ENCODE measurements at regions not wholly inside any gene's neighbourhood (a gene's known extent, or its start where the extent isn't known, plus 50 kb on each side); places are given as distances from the start of the nearest gene placed in this dataset.

DNA sequence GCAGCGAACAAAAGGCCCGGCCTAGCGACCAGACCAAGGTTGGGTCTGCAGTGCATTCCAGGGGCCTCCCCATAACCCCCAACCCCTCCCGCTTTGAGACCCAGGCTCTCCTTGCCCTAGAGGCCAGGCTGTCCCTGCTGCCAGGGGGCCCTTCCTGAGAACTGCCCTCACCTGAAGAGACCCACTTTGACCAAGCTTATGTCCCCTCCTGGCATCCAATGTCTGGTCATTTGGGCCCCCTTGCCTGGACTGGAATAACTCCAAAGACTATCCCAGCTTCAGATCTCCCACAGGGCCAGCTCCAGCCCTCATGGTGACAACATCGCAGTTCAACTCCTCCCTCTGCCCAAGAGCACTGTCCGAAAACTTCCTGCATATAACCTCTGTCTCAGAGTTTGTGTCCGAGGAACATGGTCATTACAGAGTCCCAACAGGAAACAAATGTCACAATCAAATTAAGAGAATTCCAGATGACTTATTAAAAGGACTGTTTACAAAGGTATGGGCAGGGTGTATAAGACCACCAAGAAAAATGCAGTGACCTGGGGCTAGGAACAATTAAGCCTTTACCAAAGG is 125.0 kb downstream of the BANF2 start:
- Histone ChIP-seq H3K27me3 (ENCODE audit: insufficient read depth, low read length) (no peaks in the 10 kb centered on the region), H2BK12ac (ENCODE audit: low read length) (no peak overlapping the region), H3K79me2 (ENCODE audit: control insufficient read depth, insufficient read depth, low read length, poor library complexity) (no peaks in the 10 kb centered on the region), H3K14ac (ENCODE audit: low read length) (no peak overlapping the region), H4K12ac (ENCODE audit: low read depth, low read length) (no peak overlapping the region), H2BK5ac (ENCODE audit: low read depth, low read length, poor library complexity) (no peak overlapping the region), H3K4me2 (ENCODE audit: low read length) (no peak overlapping the region), H2AK5ac (ENCODE audit: low read length) (no peak overlapping the region), H2BK120ac (ENCODE audit: insufficient read depth, low read length, poor library complexity) (no peak overlapping the region), H3K79me1 (ENCODE audit: low read length) (no peaks in the 10 kb centered on the region), H3K4me1 (ENCODE audit: control insufficient read depth in 1 of 2, insufficient read depth in 2 of 2, low read length in 2 of 2) (no peaks in the 10 kb centered on the region), H3K18ac (ENCODE audit: low read length) (no peak overlapping the region), H2AFZ (ENCODE audit: insufficient read depth, low read length, poor library complexity) (no peak overlapping the region), H4K91ac (ENCODE audit: low read depth, low read length) (no peak overlapping the region), H3K27ac (ENCODE audit: low read depth, low read length) (no peak overlapping the region), H3K4me3 (ENCODE audit: low read depth, low read length) (no peak overlapping the region), H3K36me3 (ENCODE audit: control insufficient read depth in 1 of 2, insufficient read depth in 2 of 2, low read length in 2 of 2) (no peaks in the 10 kb centered on the region), H3K23ac (ENCODE audit: low read length) (no peak overlapping the region), H3K4ac (ENCODE audit: low read depth, low read length) (no peak overlapping the region), H3K9me3 (ENCODE audit: insufficient read depth, low read depth, low read length) (no peaks in the 10 kb centered on the region), H4K8ac (ENCODE audit: low read depth, low read length) (no peak overlapping the region), H3K9ac (ENCODE audit: low read length) (no peak overlapping the region)
- DNase-seq: peak in 1 of 2 donors; percentile 64
- no CpG with 5 or more reads among the region's 7 CpGs for WGBS (ENCODE audit: extremely low coverage, insufficient coverage, insufficient read length)

DNA sequence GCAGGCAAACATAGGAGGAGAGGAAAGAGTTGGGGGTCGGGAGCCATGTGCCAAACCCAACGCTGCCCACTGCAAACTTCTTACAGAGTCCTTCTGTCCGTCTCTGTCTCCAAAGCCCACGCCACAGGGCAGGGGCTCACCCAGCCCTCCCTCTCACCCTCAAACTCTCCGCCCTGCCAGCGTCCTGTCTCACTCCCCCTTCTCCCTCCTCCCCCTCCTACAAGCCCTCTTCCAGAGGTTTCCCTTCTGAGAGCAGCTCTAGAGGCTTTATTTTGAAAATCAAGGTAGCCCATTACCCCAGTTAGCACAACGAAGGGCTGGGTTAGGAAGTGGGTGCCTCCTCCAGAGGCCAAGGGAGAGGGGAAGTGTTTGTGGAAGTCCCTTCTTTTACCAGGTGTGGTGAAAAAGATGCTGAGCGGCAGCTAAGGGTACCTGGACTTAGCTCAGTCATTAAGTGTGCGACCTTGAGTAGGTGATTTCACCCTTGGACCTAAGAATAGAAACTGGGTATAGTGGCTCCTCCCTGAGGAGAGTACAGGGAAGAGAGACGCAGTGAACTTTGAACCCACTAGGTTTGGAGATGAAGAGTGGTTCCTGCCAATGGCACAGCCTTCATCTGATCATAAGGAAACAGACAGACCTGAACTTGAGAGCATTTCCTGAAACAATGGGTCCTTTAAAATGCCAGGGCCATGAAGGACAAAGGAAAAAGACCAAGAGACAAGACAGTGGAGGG is 123.8 kb downstream of the BANF2 start:
- H3K27ac ChIP-seq (ENCODE audit: low read depth, low read length): no peak overlapping the region
- H3K4me1 ChIP-seq (ENCODE audit: control insufficient read depth in 1 of 2, insufficient read depth in 2 of 2, low read length in 2 of 2): no peaks in the 10 kb centered on the region
- no peak overlapping the region for H4K8ac ChIP-seq (ENCODE audit: low read depth, low read length)
- H3K4me3 ChIP-seq (ENCODE audit: low read depth, low read length): no peak overlapping the region
- no peak overlapping the region for H4K91ac ChIP-seq (ENCODE audit: low read depth, low read length)
- no peak for DNase-seq
- no peak overlapping the region for H2BK12ac ChIP-seq (ENCODE audit: low read length)
- no peak overlapping the region for H3K14ac ChIP-seq (ENCODE audit: low read length)
- no peak overlapping the region for H2AK5ac ChIP-seq (ENCODE audit: low read length)
- no peaks in the 10 kb centered on the region for H3K36me3 ChIP-seq (ENCODE audit: control insufficient read depth in 1 of 2, insufficient read depth in 2 of 2, low read length in 2 of 2)
- no peaks in the 10 kb centered on the region for H3K79me1 ChIP-seq (ENCODE audit: low read length)
- no peak overlapping the region for H3K9ac ChIP-seq (ENCODE audit: low read length)
- no peak overlapping the region for H4K12ac ChIP-seq (ENCODE audit: low read depth, low read length)
- H3K18ac ChIP-seq (ENCODE audit: low read length): no peak overlapping the region
- H2BK5ac ChIP-seq (ENCODE audit: low read depth, low read length, poor library complexity): no peak overlapping the region
- no peak overlapping the region for H3K4ac ChIP-seq (ENCODE audit: low read depth, low read length)
- H3K79me2 ChIP-seq (ENCODE audit: control insufficient read depth, insufficient read depth, low read length, poor library complexity): no peaks in the 10 kb centered on the region
- no peak overlapping the region for H3K4me2 ChIP-seq (ENCODE audit: low read length)
- no peak overlapping the region for H2BK120ac ChIP-seq (ENCODE audit: insufficient read depth, low read length, poor library complexity)
- no peak overlapping the region for H3K23ac ChIP-seq (ENCODE audit: low read length)
- no peaks in the 10 kb centered on the region for H3K9me3 ChIP-seq (ENCODE audit: insufficient read depth, low read depth, low read length)
- H2AFZ ChIP-seq (ENCODE audit: insufficient read depth, low read length, poor library complexity): no peak overlapping the region
- H3K27me3 ChIP-seq (ENCODE audit: insufficient read depth, low read length): no peaks in the 10 kb centered on the region
- WGBS (ENCODE audit: extremely low coverage, insufficient coverage, insufficient read length): no CpG with 5 or more reads among the region's 10 CpGs

DNA sequence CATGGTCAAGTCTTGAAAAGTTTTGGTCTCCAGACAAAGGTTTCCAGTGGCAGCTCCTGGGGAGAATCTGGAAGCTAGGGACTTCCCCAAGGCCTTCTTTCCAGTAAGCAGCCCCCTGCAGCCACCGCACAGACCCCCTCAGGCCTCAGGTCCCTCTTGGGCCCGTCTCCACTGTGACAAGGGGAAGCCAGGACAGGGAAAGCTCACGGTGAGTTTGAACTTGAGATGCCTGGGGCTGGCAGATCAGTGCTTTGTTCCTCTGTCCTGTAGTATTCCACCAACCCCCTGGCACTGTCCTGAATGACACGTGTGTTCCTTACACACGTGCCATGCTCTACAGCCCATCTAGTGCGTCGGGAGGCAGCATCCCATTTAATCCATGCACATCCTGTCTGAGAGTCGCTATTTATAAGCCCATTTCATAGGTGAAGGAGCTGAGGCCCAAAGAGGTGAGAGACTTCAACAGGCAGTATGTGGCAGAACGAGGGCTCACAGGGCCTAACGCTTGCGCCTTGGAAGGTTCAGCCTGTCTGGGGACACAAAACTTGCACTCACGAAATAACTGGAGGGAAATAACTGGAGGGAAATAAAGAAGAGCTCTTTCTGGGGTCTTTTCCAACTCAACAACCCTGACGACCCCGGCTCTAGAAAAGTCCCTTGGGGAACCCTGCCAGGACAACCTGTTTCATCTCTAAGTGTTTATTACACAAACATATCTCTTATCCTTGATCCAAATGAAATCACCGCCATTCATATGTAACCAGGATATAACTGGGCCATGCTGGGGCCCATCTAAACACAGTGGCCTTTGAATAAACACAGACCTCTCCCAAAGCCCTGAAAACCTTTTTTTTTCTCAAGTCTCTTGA is 123.0 kb downstream of the BANF2 start:
- Histone ChIP-seq H3K9me3 (ENCODE audit: insufficient read depth, low read depth, low read length) (peaks cover 1% of the 10 kb centered on the region), H3K4me2 (ENCODE audit: low read length) (no peak overlapping the region), H3K79me2 (ENCODE audit: control insufficient read depth, insufficient read depth, low read length, poor library complexity) (no peaks in the 10 kb centered on the region), H3K9ac (ENCODE audit: low read length) (no peak overlapping the region), H3K23ac (ENCODE audit: low read length) (peak overlapping the region; percentile 76), H3K27ac (ENCODE audit: low read depth, low read length) (no peak overlapping the region), H3K79me1 (ENCODE audit: low read length) (no peaks in the 10 kb centered on the region), H4K91ac (ENCODE audit: low read depth, low read length) (no peak overlapping the region), H2BK120ac (ENCODE audit: insufficient read depth, low read length, poor library complexity) (no peak overlapping the region), H3K18ac (ENCODE audit: low read length) (no peak overlapping the region), H4K8ac (ENCODE audit: low read depth, low read length) (no peak overlapping the region), H2BK5ac (ENCODE audit: low read depth, low read length, poor library complexity) (no peak overlapping the region), H3K4me1 (ENCODE audit: control insufficient read depth in 1 of 2, insufficient read depth in 2 of 2, low read length in 2 of 2) (no peaks in the 10 kb centered on the region), H2BK12ac (ENCODE audit: low read length) (no peak overlapping the region), H3K4me3 (ENCODE audit: low read depth, low read length) (peak overlapping the region; percentile 4), H2AK5ac (ENCODE audit: low read length) (no peak overlapping the region), H4K12ac (ENCODE audit: low read depth, low read length) (no peak overlapping the region), H3K27me3 (ENCODE audit: insufficient read depth, low read length) (no peaks in the 10 kb centered on the region), H3K4ac (ENCODE audit: low read depth, low read length) (no peak overlapping the region), H2AFZ (ENCODE audit: insufficient read depth, low read length, poor library complexity) (no peak overlapping the region), H3K14ac (ENCODE audit: low read length) (no peak overlapping the region), H3K36me3 (ENCODE audit: control insufficient read depth in 1 of 2, insufficient read depth in 2 of 2, low read length in 2 of 2) (no peaks in the 10 kb centered on the region)
- WGBS (ENCODE audit: extremely low coverage, insufficient coverage, insufficient read length): no CpG with 5 or more reads among the region's 15 CpGs
- DNase-seq: no peak

DNA sequence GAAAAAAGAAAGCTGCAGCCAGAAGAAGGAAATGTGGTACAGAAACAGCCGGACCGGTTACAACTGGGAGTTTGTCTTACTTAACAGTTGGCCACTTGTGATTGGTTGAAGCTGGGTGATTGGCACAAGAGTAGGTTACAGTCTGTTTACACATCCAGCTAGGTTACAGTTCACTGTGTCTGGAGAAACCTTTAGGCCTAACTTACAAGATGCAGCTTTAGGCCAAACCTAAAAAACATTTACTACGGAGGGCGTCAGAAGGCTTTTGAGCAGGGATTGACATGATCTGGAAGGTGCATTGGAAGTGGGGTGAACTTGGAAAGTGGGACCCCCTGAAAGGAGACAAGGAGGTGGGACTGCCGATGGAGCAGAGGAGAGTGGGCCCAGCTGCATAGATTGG is 122.3 kb downstream of the BANF2 start:
- Histone ChIP-seq H2AFZ (ENCODE audit: insufficient read depth, low read length, poor library complexity) (no peak overlapping the region), H3K4ac (ENCODE audit: low read depth, low read length) (no peak overlapping the region), H4K12ac (ENCODE audit: low read depth, low read length) (no peak overlapping the region), H3K79me2 (ENCODE audit: control insufficient read depth, insufficient read depth, low read length, poor library complexity) (no peaks in the 10 kb centered on the region), H3K18ac (ENCODE audit: low read length) (no peak overlapping the region), H3K14ac (ENCODE audit: low read length) (no peak overlapping the region), H3K4me3 (ENCODE audit: low read depth, low read length) (no peak overlapping the region), H2AK5ac (ENCODE audit: low read length) (no peak overlapping the region), H3K9me3 (ENCODE audit: insufficient read depth, low read depth, low read length) (peaks cover 1% of the 10 kb centered on the region), H3K27ac (ENCODE audit: low read depth, low read length) (no peak overlapping the region), H3K27me3 (ENCODE audit: insufficient read depth, low read length) (no peaks in the 10 kb centered on the region), H2BK120ac (ENCODE audit: insufficient read depth, low read length, poor library complexity) (no peak overlapping the region), H4K91ac (ENCODE audit: low read depth, low read length) (no peak overlapping the region), H2BK12ac (ENCODE audit: low read length) (no peak overlapping the region), H3K4me2 (ENCODE audit: low read length) (no peak overlapping the region), H4K8ac (ENCODE audit: low read depth, low read length) (no peak overlapping the region), H3K4me1 (ENCODE audit: control insufficient read depth in 1 of 2, insufficient read depth in 2 of 2, low read length in 2 of 2) (no peaks in the 10 kb centered on the region), H3K36me3 (ENCODE audit: control insufficient read depth in 1 of 2, insufficient read depth in 2 of 2, low read length in 2 of 2) (no peaks in the 10 kb centered on the region), H3K9ac (ENCODE audit: low read length) (no peak overlapping the region), H3K23ac (ENCODE audit: low read length) (no peak overlapping the region), H3K79me1 (ENCODE audit: low read length) (no peaks in the 10 kb centered on the region), H2BK5ac (ENCODE audit: low read depth, low read length, poor library complexity) (no peak overlapping the region)
- no CpG with 5 or more reads among the region's 5 CpGs for WGBS (ENCODE audit: extremely low coverage, insufficient coverage, insufficient read length)
- DNase-seq: peak; percentile 35 to 58

All from trophoblast cell (in vitro differentiated cells and primary cell).